ENCODE measurements at regions not wholly inside any gene's neighbourhood (a gene's known extent, or its start where the extent isn't known, plus 50 kb on each side); places are given as distances from the start of the nearest gene placed in this dataset.

- H3K4me3 ChIP-seq (ENCODE audit: low read length) = no peak overlapping the region
- no peaks in the 10 kb centered on the region for H3K4me1 Mint-ChIP-seq
- ATAC-seq (no peak), DNase-seq (no peak)
- H3K4me3 Mint-ChIP-seq = no peak overlapping the region
- no peak for TF ChIP-seq CTCF (IDR thresholded peaks at IDR 0.05)
- WGBS (ENCODE audit: insufficient coverage) = 52% methylated on average over 3 of the region's 3 CpGs
- H3K4me1 ChIP-seq (ENCODE audit: control insufficient read depth, insufficient read depth, low read length) = no peaks in the 10 kb centered on the region
- no peak overlapping the region for H3K27ac ChIP-seq (ENCODE audit: low read length)
- intact Hi-C loops (cut with micrococcal nuclease) = no loop called here
- H3K36me3 Mint-ChIP-seq = no peaks in the 10 kb centered on the region
- H3K27me3 ChIP-seq (ENCODE audit: control insufficient read depth, insufficient read depth, low read length) = no peaks in the 10 kb centered on the region
- H3K27ac Mint-ChIP-seq = no peak overlapping the region
- peaks cover 13 to 28% of the 10 kb centered on the region in 2 donors for H3K9me3 Mint-ChIP-seq
- no peaks in the 10 kb centered on the region for H3K27me3 Mint-ChIP-seq (ENCODE audit: low read depth in 2 of 2)
- H3K9me3 ChIP-seq (ENCODE audit: control insufficient read depth, insufficient read depth, low read length) = no peaks in the 10 kb centered on the region
- H3K36me3 ChIP-seq (ENCODE audit: control insufficient read depth, insufficient read depth, low read length) = no peaks in the 10 kb centered on the region
Observed at GRCh38 chr11:91608677-91609076, 615.9 kb upstream of the FAT3 start.

GRCh38 chr11:91596111-91596510, 628.5 kb upstream of the FAT3 start:
- Histone ChIP-seq H3K36me3 (ENCODE audit: control insufficient read depth, insufficient read depth, low read length) (no peaks in the 10 kb centered on the region), H3K9me3 (ENCODE audit: control insufficient read depth, insufficient read depth, low read length) (peaks cover 12% of the 10 kb centered on the region), H3K4me1 (ENCODE audit: control insufficient read depth, insufficient read depth, low read length) (no peaks in the 10 kb centered on the region), H3K27ac (ENCODE audit: low read length) (no peak overlapping the region), H3K4me3 (ENCODE audit: low read length) (no peak overlapping the region), H3K27me3 (ENCODE audit: control insufficient read depth, insufficient read depth, low read length) (no peaks in the 10 kb centered on the region)
- DNase-seq = no peak
- Mint-ChIP-seq H3K9me3 (peaks cover 11 to 16% of the 10 kb centered on the region in 2 donors), H3K4me1 (no peaks in the 10 kb centered on the region), H3K4me3 (no peak overlapping the region), H3K27ac (no peak overlapping the region), H3K36me3 (peaks cover 7% of the 10 kb centered on the region), H3K27me3 (ENCODE audit: low read depth in 2 of 2) (no peaks in the 10 kb centered on the region)
- intact Hi-C loops (cut with micrococcal nuclease) = no loop called here
- 81% methylated on average over 1 of the region's 1 CpG for WGBS (ENCODE audit: insufficient coverage)
- no peak for TF ChIP-seq CTCF (IDR thresholded peaks at IDR 0.05)
- ATAC-seq = no peak

GRCh38 chr11:91591021-91591420, 633.6 kb upstream of the FAT3 start:
- Mint-ChIP-seq H3K27ac (no peak overlapping the region), H3K9me3 (peaks cover 30 to 38% of the 10 kb centered on the region in 2 donors), H3K27me3 (ENCODE audit: low read depth in 2 of 2) (no peaks in the 10 kb centered on the region), H3K4me3 (no peak overlapping the region), H3K4me1 (no peaks in the 10 kb centered on the region), H3K36me3 (peaks cover 19% of the 10 kb centered on the region)
- ATAC-seq (no peak), DNase-seq (no peak)
- no peak overlapping the region for H3K4me3 ChIP-seq (ENCODE audit: low read length)
- no peak for TF ChIP-seq CTCF (IDR thresholded peaks at IDR 0.05)
- peaks cover 11% of the 10 kb centered on the region for H3K9me3 ChIP-seq (ENCODE audit: control insufficient read depth, insufficient read depth, low read length)
- no peak overlapping the region for H3K27ac ChIP-seq (ENCODE audit: low read length)
- 75% methylated on average over 1 of the region's 1 CpG for WGBS (ENCODE audit: insufficient coverage)
- no peaks in the 10 kb centered on the region for H3K4me1 ChIP-seq (ENCODE audit: control insufficient read depth, insufficient read depth, low read length)
- H3K36me3 ChIP-seq (ENCODE audit: control insufficient read depth, insufficient read depth, low read length) = no peaks in the 10 kb centered on the region
- intact Hi-C loops (cut with micrococcal nuclease) = no loop called here
- H3K27me3 ChIP-seq (ENCODE audit: control insufficient read depth, insufficient read depth, low read length) = no peaks in the 10 kb centered on the region

- no peak overlapping the region for H3K27ac ChIP-seq (ENCODE audit: low read length)
- Mint-ChIP-seq H3K36me3 (peaks cover 11% of the 10 kb centered on the region), H3K27ac (no peak overlapping the region), H3K4me3 (no peak overlapping the region), H3K27me3 (ENCODE audit: low read depth in 2 of 2) (no peaks in the 10 kb centered on the region), H3K9me3 (peaks cover 22 to 37% of the 10 kb centered on the region in 2 donors), H3K4me1 (no peaks in the 10 kb centered on the region)
- intact Hi-C loops (cut with micrococcal nuclease) = no loop called here
- 82% methylated on average over 3 of the region's 3 CpGs for WGBS (ENCODE audit: insufficient coverage)
- H3K36me3 ChIP-seq (ENCODE audit: control insufficient read depth, insufficient read depth, low read length) = no peaks in the 10 kb centered on the region
- H3K9me3 ChIP-seq (ENCODE audit: control insufficient read depth, insufficient read depth, low read length) = peaks cover under 1% of the 10 kb centered on the region
- no peak for ATAC-seq
- no peak for TF ChIP-seq CTCF (IDR thresholded peaks at IDR 0.05)
- no peaks in the 10 kb centered on the region for H3K27me3 ChIP-seq (ENCODE audit: control insufficient read depth, insufficient read depth, low read length)
- no peak for DNase-seq
- no peaks in the 10 kb centered on the region for H3K4me1 ChIP-seq (ENCODE audit: control insufficient read depth, insufficient read depth, low read length)
- no peak overlapping the region for H3K4me3 ChIP-seq (ENCODE audit: low read length)
Observed at GRCh38 chr11:91587131-91587530, 637.5 kb upstream of the FAT3 start.

Data from natural killer cell (primary cell).